Neural progenitor cell (in vitro differentiated cells): ENCODE measurements at regions not wholly inside any gene's neighbourhood (a gene's known extent, or its start where the extent isn't known, plus 50 kb on each side); places are given as distances from the start of the nearest gene placed in this dataset.

Experiments
- DNase-seq: peaks from one replicate; pipeline ENCODE4 v3.0.0-alpha.2; 2016; ENCODE audit warnings: low spot score
- H2AFZ ChIP-seq: fragments of 200-600 bp; sonication (generic); replicated peaks from 2 replicates; pipeline ENCODE4 v1.6.1; 2016; ENCODE audit warnings: antibody characterized with exemption
- H3F3A ChIP-seq: fragments of 200-600 bp; sonication (generic); 2 replicates; pipeline ENCODE4 v1.6.1; 2016; ENCODE audit warnings: antibody characterized with exemption, low read depth
- H3K27ac ChIP-seq: fragments of 200-600 bp; sonication (generic); 2 replicates; pipeline ENCODE4 v1.5.1; 2016; ENCODE audit warnings: mild to moderate bottlenecking
- H3K27me3 ChIP-seq: fragments of 200-600 bp; sonication (generic); 2 replicates; pipeline ENCODE4 v1.6.1; 2016; ENCODE audit warnings: mild to moderate bottlenecking, moderate library complexity
- H3K36me3 ChIP-seq: fragments of 200-600 bp; sonication (generic); 2 replicates; pipeline ENCODE4 v1.5.1; 2016
- H3K4me1 ChIP-seq: fragments of 200-600 bp; sonication (generic); 2 replicates; pipeline ENCODE4 v1.6.1; 2016; ENCODE audit warnings: mixed run types
- H3K4me2 ChIP-seq: fragments of 200-600 bp; sonication (generic); 2 replicates; pipeline ENCODE4 v1.6.1; 2016
- H3K4me3 ChIP-seq: fragments of 200-600 bp; sonication (generic); 2 replicates; pipeline ENCODE4 v1.5.1; 2016
- H3K79me2 ChIP-seq: fragments of 200-600 bp; sonication (generic); 2 replicates; pipeline ENCODE4 v1.6.1; 2016; ENCODE audit warnings: low read depth
- H3K9ac ChIP-seq: fragments of 200-600 bp; sonication (generic); 2 replicates; pipeline ENCODE4 v1.6.1; 2016
- H3K9me3 ChIP-seq: fragments of 200-600 bp; sonication (generic); 2 replicates; pipeline ENCODE4 v1.5.1; 2016; ENCODE audit warnings: low read depth
- H4K20me1 ChIP-seq: fragments of 200-600 bp; sonication (generic); 2 replicates; pipeline ENCODE4 v1.6.1; 2016; ENCODE audit warnings: low read depth
- H3K27ac Mint-ChIP-seq: 3 replicates; pipeline ENCODE4 v1.8.0; 2021; ENCODE audit warnings: mixed read lengths
- H3K27me3 Mint-ChIP-seq: 2 replicates; pipeline ENCODE4 v1.8.0; 2022; ENCODE audit warnings: low read depth, mild to moderate bottlenecking, inconsistent platforms, moderate library complexity, mixed read lengths; ENCODE audit not compliant: insufficient read depth
- H3K36me3 Mint-ChIP-seq: 3 replicates; pipeline ENCODE4 v1.8.0; 2021; ENCODE audit warnings: mixed read lengths
- H3K4me1 Mint-ChIP-seq: 3 replicates; pipeline ENCODE4 v1.8.0; 2021; ENCODE audit warnings: mixed read lengths
- H3K4me3 Mint-ChIP-seq: 3 replicates; pipeline ENCODE4 v1.8.0; 2021; ENCODE audit warnings: mild to moderate bottlenecking, moderate library complexity, mixed read lengths
- H3K9me3 Mint-ChIP-seq: 3 replicates; pipeline ENCODE4 v1.8.0; 2020; ENCODE audit warnings: mixed read lengths
- EZH2 ChIP-seq: fragments of 200-600 bp; sonication (generic); IDR thresholded peaks from 2 replicates; pipeline ENCODE4 v1.6.1; 2017; ENCODE audit warnings: antibody characterized with exemption, mild to moderate bottlenecking, moderate library complexity
- EZH2phosphoT487 ChIP-seq: fragments of 200-600 bp; sonication (generic); IDR thresholded peaks from 2 replicates; pipeline ENCODE4 v1.6.1; 2017; ENCODE audit warnings: antibody characterized with exemption
- TF ChIP-seq, protein P1 (sequence below): fragments of 200-600 bp; sonication (generic); IDR thresholded peaks from 2 replicates; pipeline ENCODE4 v1.5.1; 2017; ENCODE audit warnings: antibody characterized with exemption, mild to moderate bottlenecking

DNA sequence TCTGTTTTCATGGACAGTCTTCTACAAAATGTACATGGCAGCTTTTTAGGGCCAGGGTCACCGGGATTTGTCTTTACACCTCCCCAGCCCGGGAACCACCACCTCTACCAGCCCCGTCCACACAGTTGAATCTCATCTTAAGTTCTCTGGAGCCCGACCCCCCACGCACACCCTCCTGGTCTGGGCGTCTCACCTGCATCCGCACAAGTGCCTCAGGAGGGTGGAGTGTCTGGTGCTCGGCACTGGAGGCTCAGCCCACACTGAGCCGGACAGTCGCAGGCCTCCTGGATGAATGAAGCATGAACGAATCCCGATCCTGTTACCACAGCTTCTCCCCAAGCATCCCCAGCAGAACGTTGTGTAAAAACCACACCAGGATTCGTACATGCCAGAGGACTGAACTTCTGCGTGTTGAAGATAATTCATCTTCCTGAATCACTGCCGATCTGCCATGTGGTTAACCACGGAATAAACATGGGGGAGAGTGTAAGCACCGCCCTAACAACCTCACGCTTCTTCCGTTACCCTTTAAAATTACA lies 162.0 kb downstream of the RTP5 start:
- no peaks in the 10 kb centered on the region for H3K9me3 Mint-ChIP-seq
- Histone ChIP-seq H3K4me3 (no peak overlapping the region), H3K79me2 (no peaks in the 10 kb centered on the region), H3K4me1 (no peaks in the 10 kb centered on the region), H3K4me2 (no peak overlapping the region), H2AFZ (no peak overlapping the region), H4K20me1 (no peaks in the 10 kb centered on the region), H3K27me3 (no peaks in the 10 kb centered on the region), H3K9ac (no peak overlapping the region), H3K9me3 (no peaks in the 10 kb centered on the region), H3K27ac (no peak overlapping the region), H3K36me3 (no peaks in the 10 kb centered on the region), H3F3A (no peaks in the 10 kb centered on the region)
- no peak for DNase-seq
- H3K4me1 Mint-ChIP-seq: peaks cover 4% of the 10 kb centered on the region
- no peaks in the 10 kb centered on the region for H3K36me3 Mint-ChIP-seq
- no peak overlapping the region for H3K27ac Mint-ChIP-seq
- H3K27me3 Mint-ChIP-seq: peaks cover 15% of the 10 kb centered on the region
- TF ChIP-seq EZH2: no peak
- TF ChIP-seq EZH2phosphoT487: no peak
- TF ChIP-seq, protein P1, sequence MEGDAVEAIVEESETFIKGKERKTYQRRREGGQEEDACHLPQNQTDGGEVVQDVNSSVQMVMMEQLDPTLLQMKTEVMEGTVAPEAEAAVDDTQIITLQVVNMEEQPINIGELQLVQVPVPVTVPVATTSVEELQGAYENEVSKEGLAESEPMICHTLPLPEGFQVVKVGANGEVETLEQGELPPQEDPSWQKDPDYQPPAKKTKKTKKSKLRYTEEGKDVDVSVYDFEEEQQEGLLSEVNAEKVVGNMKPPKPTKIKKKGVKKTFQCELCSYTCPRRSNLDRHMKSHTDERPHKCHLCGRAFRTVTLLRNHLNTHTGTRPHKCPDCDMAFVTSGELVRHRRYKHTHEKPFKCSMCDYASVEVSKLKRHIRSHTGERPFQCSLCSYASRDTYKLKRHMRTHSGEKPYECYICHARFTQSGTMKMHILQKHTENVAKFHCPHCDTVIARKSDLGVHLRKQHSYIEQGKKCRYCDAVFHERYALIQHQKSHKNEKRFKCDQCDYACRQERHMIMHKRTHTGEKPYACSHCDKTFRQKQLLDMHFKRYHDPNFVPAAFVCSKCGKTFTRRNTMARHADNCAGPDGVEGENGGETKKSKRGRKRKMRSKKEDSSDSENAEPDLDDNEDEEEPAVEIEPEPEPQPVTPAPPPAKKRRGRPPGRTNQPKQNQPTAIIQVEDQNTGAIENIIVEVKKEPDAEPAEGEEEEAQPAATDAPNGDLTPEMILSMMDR: no peak
- H3K4me3 Mint-ChIP-seq: no peak overlapping the region

DNA sequence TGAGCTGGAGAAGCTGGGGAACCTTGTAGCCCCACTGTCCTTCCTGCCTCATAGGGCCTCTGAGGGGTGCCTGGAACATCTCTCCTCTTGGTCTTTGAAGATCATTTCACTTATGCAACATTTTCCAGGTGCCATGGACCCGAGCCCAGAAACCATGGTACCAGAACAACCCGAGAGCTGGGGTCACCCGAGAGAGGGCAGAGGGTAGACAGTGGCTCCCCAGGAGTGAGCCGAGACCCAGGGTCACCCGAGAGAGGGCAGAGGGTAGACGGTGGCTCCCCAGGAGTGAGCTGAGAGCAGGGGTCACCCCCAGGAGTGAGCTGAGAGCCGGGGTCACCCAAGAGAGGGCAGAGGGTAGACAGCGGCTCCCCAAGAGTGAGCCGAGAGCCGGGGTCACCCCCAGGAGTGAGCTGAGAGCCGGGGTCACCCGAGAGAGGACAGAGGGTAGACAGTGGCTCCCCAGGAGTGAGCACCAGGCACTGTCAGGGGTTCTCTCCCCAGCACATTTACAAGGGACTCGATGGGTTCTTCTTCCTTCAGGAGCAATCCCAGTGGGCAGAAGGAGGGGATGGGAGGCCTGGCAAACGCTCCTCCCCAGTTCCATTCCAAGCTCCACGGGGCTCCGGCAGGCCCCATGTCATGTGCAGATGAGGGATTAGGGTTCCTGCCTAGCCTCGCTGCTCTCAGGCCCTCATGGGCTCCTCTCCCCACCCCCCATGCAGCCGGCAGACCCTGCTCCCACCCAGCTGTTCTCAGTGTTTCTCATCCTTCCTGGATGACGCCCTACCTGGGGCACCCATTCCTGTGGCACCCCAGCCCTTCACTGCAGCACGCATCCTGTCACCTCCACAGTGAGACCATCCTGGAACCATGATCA lies 163.5 kb downstream of the RTP5 start:
- no peak overlapping the region for H3K4me3 Mint-ChIP-seq
- H3K27ac Mint-ChIP-seq: no peak overlapping the region
- H2AFZ ChIP-seq: no peak overlapping the region

DNA sequence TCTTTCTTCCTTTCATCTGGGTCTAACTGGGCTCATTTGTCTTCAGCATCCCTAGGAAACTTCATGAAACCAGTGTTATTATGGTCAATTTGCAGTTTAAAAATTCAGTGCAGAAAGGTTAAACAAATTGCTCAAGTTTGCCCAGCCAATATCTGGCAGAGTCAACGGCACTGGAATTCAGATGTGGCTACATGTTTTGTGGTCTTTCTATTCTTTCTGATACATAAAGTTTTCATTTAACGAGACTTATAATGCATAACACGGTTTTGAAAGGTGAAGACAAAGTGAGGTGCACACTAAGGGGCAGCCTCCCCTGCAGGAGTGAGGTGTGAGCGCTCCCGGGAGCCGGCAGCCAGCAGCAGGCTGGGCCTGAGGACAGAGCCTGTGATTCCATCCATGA lies 164.6 kb downstream of the RTP5 start:
- Histone ChIP-seq H3F3A (no peaks in the 10 kb centered on the region), H3K4me1 (no peaks in the 10 kb centered on the region), H2AFZ (no peak overlapping the region), H3K4me3 (no peak overlapping the region), H3K36me3 (no peaks in the 10 kb centered on the region), H3K9ac (no peak overlapping the region), H3K9me3 (no peaks in the 10 kb centered on the region), H3K79me2 (no peaks in the 10 kb centered on the region), H3K4me2 (no peak overlapping the region), H3K27ac (no peak overlapping the region), H3K27me3 (no peaks in the 10 kb centered on the region), H4K20me1 (no peaks in the 10 kb centered on the region)
- no peak for TF ChIP-seq EZH2
- TF ChIP-seq, protein P1: no peak
- no peak for TF ChIP-seq EZH2phosphoT487
- Mint-ChIP-seq H3K4me1 (peaks cover 7% of the 10 kb centered on the region), H3K9me3 (no peaks in the 10 kb centered on the region), H3K27ac (no peak overlapping the region), H3K36me3 (no peaks in the 10 kb centered on the region), H3K4me3 (no peak overlapping the region), H3K27me3 (peaks cover 4% of the 10 kb centered on the region)
- DNase-seq: no peak

More for the DNA sequence above, 163.5 kb downstream of the RTP5 start:
- Histone ChIP-seq H3K4me2 (no peak overlapping the region), H3K9me3 (no peaks in the 10 kb centered on the region), H3K9ac (no peak overlapping the region), H3K79me2 (no peaks in the 10 kb centered on the region), H3F3A (no peaks in the 10 kb centered on the region), H4K20me1 (no peaks in the 10 kb centered on the region), H3K4me1 (no peaks in the 10 kb centered on the region), H3K27ac (no peak overlapping the region), H3K36me3 (no peaks in the 10 kb centered on the region), H3K4me3 (no peak overlapping the region), H3K27me3 (no peaks in the 10 kb centered on the region)
- no peak for DNase-seq
- Mint-ChIP-seq H3K4me1 (peaks cover 4% of the 10 kb centered on the region), H3K9me3 (no peaks in the 10 kb centered on the region), H3K27me3 (peaks cover 8% of the 10 kb centered on the region), H3K36me3 (no peaks in the 10 kb centered on the region)
- TF ChIP-seq EZH2: no peak
- TF ChIP-seq, protein P1: no peak
- no peak for TF ChIP-seq EZH2phosphoT487
